ENCODE measurements at regions not wholly inside any gene's neighbourhood (a gene's known extent, or its start where the extent isn't known, plus 50 kb on each side); places are given as distances from the start of the nearest gene placed in this dataset.
"Not testable (repeated sequence)": the region's sequence is repeated elsewhere in the genome, so short reads cannot be mapped to it uniquely, and the experiment has no call there.

DNA sequence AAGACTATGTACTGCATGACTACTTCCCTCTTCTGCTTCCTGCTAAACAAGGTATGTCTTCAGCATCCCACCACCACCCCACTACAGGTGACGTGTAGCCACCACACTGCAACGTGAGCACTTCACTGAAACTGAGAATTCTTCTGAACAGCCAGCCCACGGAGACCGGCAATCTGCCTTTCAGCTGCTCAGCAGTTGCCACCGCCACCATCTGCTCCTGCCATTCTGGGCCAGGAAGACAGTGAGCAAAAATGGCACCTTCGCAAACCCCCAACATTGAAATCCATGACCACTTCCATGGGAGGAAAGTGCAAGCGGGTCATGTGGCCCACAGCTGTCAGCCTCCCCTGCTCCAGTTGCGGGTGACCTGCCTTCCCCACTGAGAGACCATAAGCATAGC lies 443.4 kb upstream of the ST8SIA4 start:
- H3K9me3 ChIP-seq (ENCODE audit: insufficient read depth, low read depth, low read length), result no peaks in the 10 kb centered on the region
- no peak overlapping the region for H3K9ac ChIP-seq (ENCODE audit: low read length)
- H3K4me1 ChIP-seq (ENCODE audit: control insufficient read depth in 1 of 2, insufficient read depth in 2 of 2, low read length in 2 of 2), result no peaks in the 10 kb centered on the region
- no peak overlapping the region for H4K8ac ChIP-seq (ENCODE audit: low read depth, low read length)
- H2AK5ac ChIP-seq (ENCODE audit: low read length), result no peak overlapping the region
- H3K4ac ChIP-seq (ENCODE audit: low read depth, low read length), result no peak overlapping the region
- H4K12ac ChIP-seq (ENCODE audit: low read depth, low read length), result no peak overlapping the region
- H3K23ac ChIP-seq (ENCODE audit: low read length), result no peak overlapping the region
- H4K91ac ChIP-seq (ENCODE audit: low read depth, low read length), result no peak overlapping the region
- no peaks in the 10 kb centered on the region for H3K27me3 ChIP-seq (ENCODE audit: insufficient read depth, low read length)
- no peak overlapping the region for H3K4me2 ChIP-seq (ENCODE audit: low read length)
- no CpG with 5 or more reads among the region's 8 CpGs for WGBS (ENCODE audit: extremely low coverage, insufficient coverage, insufficient read length)
- no peak overlapping the region for H3K27ac ChIP-seq (ENCODE audit: low read depth, low read length)
- no peak overlapping the region for H2BK120ac ChIP-seq (ENCODE audit: insufficient read depth, low read length, poor library complexity)
- no peaks in the 10 kb centered on the region for H3K36me3 ChIP-seq (ENCODE audit: control insufficient read depth in 1 of 2, insufficient read depth in 2 of 2, low read length in 2 of 2)
- no peak overlapping the region for H2BK5ac ChIP-seq (ENCODE audit: low read depth, low read length, poor library complexity)
- no peak overlapping the region for H3K18ac ChIP-seq (ENCODE audit: low read length)
- H3K14ac ChIP-seq (ENCODE audit: low read length), result no peak overlapping the region
- no peak overlapping the region for H3K4me3 ChIP-seq (ENCODE audit: low read depth, low read length)
- no peaks in the 10 kb centered on the region for H3K79me2 ChIP-seq (ENCODE audit: control insufficient read depth, insufficient read depth, low read length, poor library complexity)
- H2BK12ac ChIP-seq (ENCODE audit: low read length), result no peak overlapping the region
- H3K79me1 ChIP-seq (ENCODE audit: low read length), result no peaks in the 10 kb centered on the region
- H2AFZ ChIP-seq (ENCODE audit: insufficient read depth, low read length, poor library complexity), result no peak overlapping the region
- DNase-seq, result no peak

DNA sequence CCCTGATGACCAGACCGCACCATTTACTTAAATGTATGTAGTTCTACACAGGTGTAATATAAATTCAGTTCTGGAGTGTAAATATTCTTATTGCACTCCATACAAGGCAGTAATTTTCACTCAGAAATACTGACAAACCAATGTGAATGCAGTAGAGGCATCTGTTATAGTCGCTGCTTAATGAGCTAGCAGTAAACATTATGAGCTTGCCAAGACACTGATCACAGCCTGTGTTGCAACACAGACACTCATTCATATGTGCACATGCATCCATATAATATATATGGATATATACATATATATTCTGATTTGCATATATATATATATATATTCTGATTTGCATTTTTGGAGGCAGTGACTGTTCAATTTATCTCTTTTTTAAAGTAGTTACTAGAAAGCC lies 435.1 kb upstream of the ST8SIA4 start:
- H3K9me3 ChIP-seq (ENCODE audit: insufficient read depth, low read depth, low read length), result no peaks in the 10 kb centered on the region
- no CpG with 5 or more reads among the region's 2 CpGs for WGBS (ENCODE audit: extremely low coverage, insufficient coverage, insufficient read length)
- H3K18ac ChIP-seq (ENCODE audit: low read length), result no peak overlapping the region
- no peak overlapping the region for H3K27ac ChIP-seq (ENCODE audit: low read depth, low read length)
- DNase-seq, result no peak
- no peak overlapping the region for H4K91ac ChIP-seq (ENCODE audit: low read depth, low read length)
- H2BK120ac ChIP-seq (ENCODE audit: insufficient read depth, low read length, poor library complexity), result no peak overlapping the region
- H4K12ac ChIP-seq (ENCODE audit: low read depth, low read length), result no peak overlapping the region
- no peaks in the 10 kb centered on the region for H3K36me3 ChIP-seq (ENCODE audit: control insufficient read depth in 1 of 2, insufficient read depth in 2 of 2, low read length in 2 of 2)
- no peak overlapping the region for H3K4ac ChIP-seq (ENCODE audit: low read depth, low read length)
- H3K4me2 ChIP-seq (ENCODE audit: low read length), result no peak overlapping the region
- H3K14ac ChIP-seq (ENCODE audit: low read length), result no peak overlapping the region
- H3K79me2 ChIP-seq (ENCODE audit: control insufficient read depth, insufficient read depth, low read length, poor library complexity), result no peaks in the 10 kb centered on the region
- no peak overlapping the region for H2BK12ac ChIP-seq (ENCODE audit: low read length)
- H2AFZ ChIP-seq (ENCODE audit: insufficient read depth, low read length, poor library complexity), result no peak overlapping the region
- H3K23ac ChIP-seq (ENCODE audit: low read length), result no peak overlapping the region
- H4K8ac ChIP-seq (ENCODE audit: low read depth, low read length), result no peak overlapping the region
- H3K27me3 ChIP-seq (ENCODE audit: insufficient read depth, low read length), result no peaks in the 10 kb centered on the region
- H2AK5ac ChIP-seq (ENCODE audit: low read length), result no peak overlapping the region
- no peaks in the 10 kb centered on the region for H3K4me1 ChIP-seq (ENCODE audit: control insufficient read depth in 1 of 2, insufficient read depth in 2 of 2, low read length in 2 of 2)
- no peaks in the 10 kb centered on the region for H3K79me1 ChIP-seq (ENCODE audit: low read length)
- no peak overlapping the region for H2BK5ac ChIP-seq (ENCODE audit: low read depth, low read length, poor library complexity)
- H3K4me3 ChIP-seq (ENCODE audit: low read depth, low read length), result no peak overlapping the region
- H3K9ac ChIP-seq (ENCODE audit: low read length), result no peak overlapping the region

GRCh38 chr5:101327816-101328215 lies 424.7 kb upstream of the ST8SIA4 start:
- Histone ChIP-seq H3K4ac (ENCODE audit: low read depth, low read length) (no peak overlapping the region), H3K79me2 (ENCODE audit: control insufficient read depth, insufficient read depth, low read length, poor library complexity) (no peaks in the 10 kb centered on the region), H3K4me3 (ENCODE audit: low read depth, low read length) (no peak overlapping the region), H3K9ac (ENCODE audit: low read length) (no peak overlapping the region), H4K8ac (ENCODE audit: low read depth, low read length) (no peak overlapping the region), H2BK12ac (ENCODE audit: low read length) (no peak overlapping the region), H3K9me3 (ENCODE audit: insufficient read depth, low read depth, low read length) (peaks cover 2% of the 10 kb centered on the region), H3K79me1 (ENCODE audit: low read length) (no peaks in the 10 kb centered on the region), H3K4me2 (ENCODE audit: low read length) (no peak overlapping the region), H2BK5ac (ENCODE audit: low read depth, low read length, poor library complexity) (no peak overlapping the region), H3K18ac (ENCODE audit: low read length) (no peak overlapping the region), H3K27ac (ENCODE audit: low read depth, low read length) (no peak overlapping the region), H2BK120ac (ENCODE audit: insufficient read depth, low read length, poor library complexity) (no peak overlapping the region), H3K14ac (ENCODE audit: low read length) (no peak overlapping the region), H3K36me3 (ENCODE audit: control insufficient read depth in 1 of 2, insufficient read depth in 2 of 2, low read length in 2 of 2) (no peaks in the 10 kb centered on the region), H4K91ac (ENCODE audit: low read depth, low read length) (no peak overlapping the region), H4K12ac (ENCODE audit: low read depth, low read length) (no peak overlapping the region), H3K27me3 (ENCODE audit: insufficient read depth, low read length) (no peaks in the 10 kb centered on the region), H3K4me1 (ENCODE audit: control insufficient read depth in 1 of 2, insufficient read depth in 2 of 2, low read length in 2 of 2) (no peaks in the 10 kb centered on the region), H3K23ac (ENCODE audit: low read length) (no peak overlapping the region), H2AFZ (ENCODE audit: insufficient read depth, low read length, poor library complexity) (no peak overlapping the region), H2AK5ac (ENCODE audit: low read length) (no peak overlapping the region)
- WGBS (ENCODE audit: extremely low coverage, insufficient coverage, insufficient read length), result no CpG with 5 or more reads among the region's 1 CpG
- DNase-seq, result peak in 1 of 2 donors; percentile 71

DNA sequence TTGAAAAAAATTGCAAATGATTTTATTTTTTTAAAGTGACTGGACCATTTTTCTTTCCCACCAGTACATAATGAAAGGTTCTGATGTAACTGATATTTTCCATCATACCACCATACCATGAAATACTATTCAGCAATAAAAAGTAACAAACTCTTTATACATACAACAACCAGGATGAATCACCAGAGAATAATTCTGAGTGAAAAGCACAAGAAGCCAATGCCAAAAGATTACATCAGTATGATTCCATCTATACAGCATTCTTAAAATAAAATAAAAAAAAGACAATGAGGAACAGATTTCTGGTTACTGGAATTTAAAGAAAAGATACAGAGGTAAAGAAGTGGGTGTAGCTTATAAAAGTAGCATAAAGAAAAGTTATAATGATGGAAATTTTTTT lies 423.7 kb upstream of the ST8SIA4 start:
- Histone ChIP-seq H4K12ac (ENCODE audit: low read depth, low read length) (no peak overlapping the region), H2BK12ac (ENCODE audit: low read length) (no peak overlapping the region), H3K79me2 (ENCODE audit: control insufficient read depth, insufficient read depth, low read length, poor library complexity) (no peaks in the 10 kb centered on the region), H3K23ac (ENCODE audit: low read length) (no peak overlapping the region), H2BK5ac (ENCODE audit: low read depth, low read length, poor library complexity) (no peak overlapping the region), H3K4ac (ENCODE audit: low read depth, low read length) (no peak overlapping the region), H4K91ac (ENCODE audit: low read depth, low read length) (no peak overlapping the region), H3K4me1 (ENCODE audit: control insufficient read depth in 1 of 2, insufficient read depth in 2 of 2, low read length in 2 of 2) (no peaks in the 10 kb centered on the region), H2AFZ (ENCODE audit: insufficient read depth, low read length, poor library complexity) (no peak overlapping the region), H2AK5ac (ENCODE audit: low read length) (no peak overlapping the region), H3K4me2 (ENCODE audit: low read length) (no peak overlapping the region), H3K79me1 (ENCODE audit: low read length) (no peaks in the 10 kb centered on the region), H3K18ac (ENCODE audit: low read length) (no peak overlapping the region), H3K14ac (ENCODE audit: low read length) (no peak overlapping the region), H3K9ac (ENCODE audit: low read length) (no peak overlapping the region), H2BK120ac (ENCODE audit: insufficient read depth, low read length, poor library complexity) (no peak overlapping the region), H3K36me3 (ENCODE audit: control insufficient read depth in 1 of 2, insufficient read depth in 2 of 2, low read length in 2 of 2) (no peaks in the 10 kb centered on the region), H3K9me3 (ENCODE audit: insufficient read depth, low read depth, low read length) (peaks cover 2% of the 10 kb centered on the region), H3K27ac (ENCODE audit: low read depth, low read length) (no peak overlapping the region), H3K27me3 (ENCODE audit: insufficient read depth, low read length) (no peaks in the 10 kb centered on the region), H3K4me3 (ENCODE audit: low read depth, low read length) (no peak overlapping the region), H4K8ac (ENCODE audit: low read depth, low read length) (no peak overlapping the region)
- peak in 1 of 2 donors; percentile 67 for DNase-seq

DNA sequence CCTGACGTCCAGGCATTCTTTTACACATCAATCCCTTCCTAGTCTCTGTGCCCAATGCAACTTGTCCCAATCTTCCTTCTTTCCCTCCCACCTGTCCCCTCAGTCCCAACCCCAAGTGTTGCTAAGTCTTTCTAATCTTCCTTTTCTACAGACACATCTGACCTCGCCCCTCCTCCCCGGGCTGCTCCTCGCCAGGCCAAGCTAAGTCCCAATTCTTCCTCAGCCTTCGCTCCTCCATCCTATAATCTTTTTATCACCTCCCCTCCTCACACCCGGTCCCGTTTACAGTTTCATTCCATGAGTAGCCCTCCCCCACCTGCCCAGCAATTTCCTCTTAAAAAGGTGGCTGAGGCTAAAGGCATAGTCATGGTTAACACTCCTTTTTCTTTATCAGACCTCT lies 413.3 kb upstream of the ST8SIA4 start:
- H3K4ac ChIP-seq (ENCODE audit: low read depth, low read length); H3K18ac ChIP-seq (ENCODE audit: low read length); H3K14ac ChIP-seq (ENCODE audit: low read length); DNase-seq; H3K79me2 ChIP-seq (ENCODE audit: control insufficient read depth, insufficient read depth, low read length, poor library complexity); H3K27me3 ChIP-seq (ENCODE audit: insufficient read depth, low read length); H3K27ac ChIP-seq (ENCODE audit: low read depth, low read length); H4K12ac ChIP-seq (ENCODE audit: low read depth, low read length); H3K36me3 ChIP-seq (ENCODE audit: control insufficient read depth in 1 of 2, insufficient read depth in 2 of 2, low read length in 2 of 2); H4K91ac ChIP-seq (ENCODE audit: low read depth, low read length); H4K8ac ChIP-seq (ENCODE audit: low read depth, low read length); H2AFZ ChIP-seq (ENCODE audit: insufficient read depth, low read length, poor library complexity); H2BK5ac ChIP-seq (ENCODE audit: low read depth, low read length, poor library complexity); H3K79me1 ChIP-seq (ENCODE audit: low read length); H2AK5ac ChIP-seq (ENCODE audit: low read length); H3K9me3 ChIP-seq (ENCODE audit: insufficient read depth, low read depth, low read length); H3K4me1 ChIP-seq (ENCODE audit: control insufficient read depth in 1 of 2, insufficient read depth in 2 of 2, low read length in 2 of 2); H2BK120ac ChIP-seq (ENCODE audit: insufficient read depth, low read length, poor library complexity); H3K4me3 ChIP-seq (ENCODE audit: low read depth, low read length); H3K4me2 ChIP-seq (ENCODE audit: low read length); H3K23ac ChIP-seq (ENCODE audit: low read length); H3K9ac ChIP-seq (ENCODE audit: low read length); H2BK12ac ChIP-seq (ENCODE audit: low read length): not testable (repeated sequence)
- WGBS (ENCODE audit: extremely low coverage, insufficient coverage, insufficient read length), result no CpG with 5 or more reads among the region's 7 CpGs

Data from trophoblast cell (in vitro differentiated cells and primary cell).